Cardiac muscle cell (in vitro differentiated cells and primary cell): ENCODE measurements at regions not wholly inside any gene's neighbourhood (a gene's known extent, or its start where the extent isn't known, plus 50 kb on each side); places are given as distances from the start of the nearest gene placed in this dataset.

Experiments
- DNase-seq, 2 donors: peaks; one replicate each; pipeline versions ENCODE4 v3.0.0 to v3.0.0-alpha.2; 2010 to 2017; ENCODE audit warnings: low read depth in 1 of 2, low spot score in 1 of 2
- H3K27ac ChIP-seq: fragments of 200-600 bp; sonication (generic); 2 replicates; pipeline ENCODE4 v1.5.1; 2016
- H3K27me3 ChIP-seq: fragments of 200-600 bp; sonication (generic); 2 replicates; pipeline ENCODE4 v1.6.0; 2016; ENCODE audit warnings: control low read depth
- H3K36me3 ChIP-seq: fragments of 200-600 bp; sonication (generic); 2 replicates; pipeline ENCODE4 v1.5.1; 2016; ENCODE audit warnings: control low read depth
- H3K4me1 ChIP-seq: fragments of 200-600 bp; sonication (generic); 2 replicates; pipeline ENCODE4 v1.8.1; 2017; ENCODE audit warnings: low read depth, mild to moderate bottlenecking, mixed run types
- H3K4me3 ChIP-seq: fragments of 200-600 bp; sonication (generic); 2 replicates; pipeline ENCODE4 v1.5.1; 2016; ENCODE audit warnings: mild to moderate bottlenecking
- H3K9me3 ChIP-seq: fragments of 200-600 bp; sonication (generic); 2 replicates; pipeline ENCODE4 v1.5.1; 2017; ENCODE audit warnings: low read depth, mild to moderate bottlenecking, control low read depth
- TF ChIP-seq, protein P1 (sequence below): IDR thresholded peaks from 2 replicates; pipeline ENCODE4 v1.5.1; 2012; ENCODE audit warnings: low read depth, mild to moderate bottlenecking, low read length

DNA sequence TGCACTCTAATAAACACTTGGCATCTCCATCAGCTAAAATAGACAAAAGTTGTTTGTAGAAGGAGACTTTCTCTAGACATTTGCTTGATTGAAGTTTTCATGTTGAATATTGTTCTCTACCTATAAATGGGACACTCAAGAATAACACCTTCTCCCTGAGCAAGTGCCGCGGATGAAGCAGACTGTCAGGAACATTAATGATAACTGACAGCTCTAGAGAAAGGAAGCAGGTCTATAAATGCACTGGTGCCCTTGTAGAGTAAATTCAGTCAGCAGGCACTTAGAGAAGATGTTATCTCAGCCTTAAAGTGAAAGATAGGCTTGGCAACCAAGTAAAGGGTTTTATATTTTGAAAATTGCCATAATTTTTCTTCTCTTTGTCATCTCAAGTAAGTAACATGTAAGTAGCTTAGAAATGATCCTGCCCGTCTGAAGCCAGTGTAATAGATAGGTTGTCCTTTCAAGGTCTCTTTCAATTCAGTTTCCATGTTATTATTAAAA, 224.6 kb downstream of the ARL6IP6 start:
- no peak for DNase-seq
- Histone ChIP-seq H3K4me1 (no peaks in the 10 kb centered on the region), H3K27me3 (no peaks in the 10 kb centered on the region), H3K4me3 (no peak overlapping the region), H3K9me3 (no peaks in the 10 kb centered on the region), H3K36me3 (no peaks in the 10 kb centered on the region), H3K27ac (no peak overlapping the region)
- TF ChIP-seq, protein P1, sequence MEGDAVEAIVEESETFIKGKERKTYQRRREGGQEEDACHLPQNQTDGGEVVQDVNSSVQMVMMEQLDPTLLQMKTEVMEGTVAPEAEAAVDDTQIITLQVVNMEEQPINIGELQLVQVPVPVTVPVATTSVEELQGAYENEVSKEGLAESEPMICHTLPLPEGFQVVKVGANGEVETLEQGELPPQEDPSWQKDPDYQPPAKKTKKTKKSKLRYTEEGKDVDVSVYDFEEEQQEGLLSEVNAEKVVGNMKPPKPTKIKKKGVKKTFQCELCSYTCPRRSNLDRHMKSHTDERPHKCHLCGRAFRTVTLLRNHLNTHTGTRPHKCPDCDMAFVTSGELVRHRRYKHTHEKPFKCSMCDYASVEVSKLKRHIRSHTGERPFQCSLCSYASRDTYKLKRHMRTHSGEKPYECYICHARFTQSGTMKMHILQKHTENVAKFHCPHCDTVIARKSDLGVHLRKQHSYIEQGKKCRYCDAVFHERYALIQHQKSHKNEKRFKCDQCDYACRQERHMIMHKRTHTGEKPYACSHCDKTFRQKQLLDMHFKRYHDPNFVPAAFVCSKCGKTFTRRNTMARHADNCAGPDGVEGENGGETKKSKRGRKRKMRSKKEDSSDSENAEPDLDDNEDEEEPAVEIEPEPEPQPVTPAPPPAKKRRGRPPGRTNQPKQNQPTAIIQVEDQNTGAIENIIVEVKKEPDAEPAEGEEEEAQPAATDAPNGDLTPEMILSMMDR: no peak

DNA sequence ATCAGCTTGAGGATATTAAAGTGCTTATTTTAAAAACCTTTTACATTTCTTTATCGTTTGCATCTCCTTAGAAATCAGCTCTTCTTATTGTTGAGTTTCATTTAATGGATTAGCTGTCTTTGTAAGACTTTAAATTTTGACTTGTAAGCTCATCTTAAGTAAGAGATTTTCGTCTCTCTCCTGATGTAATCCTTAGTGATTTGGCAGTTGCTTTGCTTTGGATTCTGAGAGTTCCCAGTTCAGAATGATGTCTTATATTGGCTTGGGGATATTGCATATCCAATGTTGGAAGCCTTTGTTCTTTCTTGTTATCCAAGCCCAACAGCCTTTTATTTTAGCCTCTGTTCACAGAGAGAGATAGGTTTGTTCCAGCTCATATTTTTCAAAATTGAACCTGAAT, 212.1 kb downstream of the ARL6IP6 start:
- no peak for DNase-seq

GRCh38 chr2:152929628-152930027, 211.2 kb downstream of the ARL6IP6 start:
- Histone ChIP-seq H3K27ac (no peak overlapping the region), H3K4me3 (no peak overlapping the region), H3K27me3 (no peaks in the 10 kb centered on the region), H3K36me3 (no peaks in the 10 kb centered on the region), H3K4me1 (no peaks in the 10 kb centered on the region), H3K9me3 (no peaks in the 10 kb centered on the region)
- TF ChIP-seq, protein P1: no peak
- no peak for DNase-seq

More for the DNA sequence above, 212.1 kb downstream of the ARL6IP6 start:
- Histone ChIP-seq H3K9me3 (no peaks in the 10 kb centered on the region), H3K4me1 (no peaks in the 10 kb centered on the region), H3K27ac (no peak overlapping the region), H3K36me3 (no peaks in the 10 kb centered on the region), H3K27me3 (no peaks in the 10 kb centered on the region), H3K4me3 (no peak overlapping the region)
- TF ChIP-seq, protein P1: no peak

GRCh38 chr2:152925547-152926448, 207.4 kb downstream of the ARL6IP6 start:
- no peak overlapping the region for H3K4me3 ChIP-seq
- no peaks in the 10 kb centered on the region for H3K36me3 ChIP-seq
- H3K27me3 ChIP-seq: no peaks in the 10 kb centered on the region
- no peaks in the 10 kb centered on the region for H3K9me3 ChIP-seq
- no peak overlapping the region for H3K27ac ChIP-seq
- DNase-seq: peak; percentile 62 to 83
- no peaks in the 10 kb centered on the region for H3K4me1 ChIP-seq
- TF ChIP-seq, protein P1: peak; percentile 64

GRCh38 chr2:152924722-152925121, 206.3 kb downstream of the ARL6IP6 start:
- Histone ChIP-seq H3K27ac (no peak overlapping the region), H3K4me3 (no peak overlapping the region), H3K9me3 (no peaks in the 10 kb centered on the region), H3K4me1 (no peaks in the 10 kb centered on the region), H3K36me3 (no peaks in the 10 kb centered on the region), H3K27me3 (no peaks in the 10 kb centered on the region)
- DNase-seq: no peak
- TF ChIP-seq, protein P1: no peak
